ENCODE measurements at regions not wholly inside any gene's neighbourhood (a gene's known extent, or its start where the extent isn't known, plus 50 kb on each side); places are given as distances from the start of the nearest gene placed in this dataset.

DNA sequence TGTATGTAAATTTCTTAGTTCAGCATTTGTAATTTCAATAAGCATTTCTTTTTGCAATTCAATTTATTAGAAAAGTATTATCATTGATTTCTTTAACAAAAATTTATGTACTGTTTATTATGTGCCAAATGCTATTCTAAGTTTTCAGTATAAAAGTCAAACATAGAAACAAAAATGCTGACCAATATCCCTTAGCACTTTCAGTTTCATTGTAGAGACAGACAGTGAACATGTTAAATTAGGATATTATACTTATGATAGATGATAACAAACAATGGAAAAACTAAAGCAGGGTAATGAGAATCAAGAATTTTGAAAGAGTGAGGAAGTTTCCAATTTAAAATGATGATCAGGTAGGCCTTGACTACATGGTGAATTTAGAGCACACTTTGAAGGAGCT lies 1106.0 kb downstream of the TAF11L14 start:
- TF ChIP-seq, protein P1, sequence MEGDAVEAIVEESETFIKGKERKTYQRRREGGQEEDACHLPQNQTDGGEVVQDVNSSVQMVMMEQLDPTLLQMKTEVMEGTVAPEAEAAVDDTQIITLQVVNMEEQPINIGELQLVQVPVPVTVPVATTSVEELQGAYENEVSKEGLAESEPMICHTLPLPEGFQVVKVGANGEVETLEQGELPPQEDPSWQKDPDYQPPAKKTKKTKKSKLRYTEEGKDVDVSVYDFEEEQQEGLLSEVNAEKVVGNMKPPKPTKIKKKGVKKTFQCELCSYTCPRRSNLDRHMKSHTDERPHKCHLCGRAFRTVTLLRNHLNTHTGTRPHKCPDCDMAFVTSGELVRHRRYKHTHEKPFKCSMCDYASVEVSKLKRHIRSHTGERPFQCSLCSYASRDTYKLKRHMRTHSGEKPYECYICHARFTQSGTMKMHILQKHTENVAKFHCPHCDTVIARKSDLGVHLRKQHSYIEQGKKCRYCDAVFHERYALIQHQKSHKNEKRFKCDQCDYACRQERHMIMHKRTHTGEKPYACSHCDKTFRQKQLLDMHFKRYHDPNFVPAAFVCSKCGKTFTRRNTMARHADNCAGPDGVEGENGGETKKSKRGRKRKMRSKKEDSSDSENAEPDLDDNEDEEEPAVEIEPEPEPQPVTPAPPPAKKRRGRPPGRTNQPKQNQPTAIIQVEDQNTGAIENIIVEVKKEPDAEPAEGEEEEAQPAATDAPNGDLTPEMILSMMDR (IDR thresholded peaks at IDR 0.05): no peak
- no peak for TF ChIP-seq POLR2A (IDR thresholded peaks at IDR 0.05)

Measured in uterus (tissue), 2 donors.